Peyer's patch (tissue), 4 donors: ENCODE measurements at regions not wholly inside any gene's neighbourhood (a gene's known extent, or its start where the extent isn't known, plus 50 kb on each side); places are given as distances from the start of the nearest gene placed in this dataset.

Source experiments
- DNase-seq, 3 donors: peaks; one replicate each; pipeline ENCODE4 v3.0.0-alpha.2; 2017 to 2019
- H3K27ac ChIP-seq, 4 donors: fragments of 200-600 bp; sonication (generic); one replicate each; pipeline ENCODE4 v1.5.1; 2016 to 2019
- H3K27me3 ChIP-seq, 2 donors: fragments of 200-600 bp; sonication (generic); one replicate each; pipeline ENCODE4 v1.5.1; 2019
- H3K36me3 ChIP-seq, 3 donors: fragments of 200-600 bp; sonication (generic); one replicate each; pipeline ENCODE4 v1.5.1; 2016 to 2019
- H3K4me1 ChIP-seq, 4 donors: fragments of 200-600 bp; sonication (generic); one replicate each; pipeline ENCODE4 v1.5.1; 2016 to 2019
- H3K4me3 ChIP-seq, 4 donors: fragments of 200-600 bp; sonication (generic); 1 replicate in 3 of 4; 2 replicates in 1 of 4; pipeline ENCODE4 v1.5.1; 2016 to 2019; ENCODE audit warnings: mild to moderate bottlenecking in 1 of 4
- H3K9me3 ChIP-seq, 4 donors: fragments of 200-600 bp; sonication (generic); one replicate each; pipeline ENCODE4 v1.5.1; 2016 to 2019; ENCODE audit warnings: mild to moderate bottlenecking in 1 of 4
- CTCF ChIP-seq, 6 experiments: fragments of 450-650 bp in 4 of 6; fragments of 200-600 bp in 2 of 6; sonication (generic) in 1 of 6; IDR thresholded peaks; one replicate each; pipeline ENCODE4 v1.5.1; 2017 to 2019; ENCODE audit warnings: antibody characterized with exemption in 6 of 6, mild to moderate bottlenecking in 3 of 6, moderate library complexity in 1 of 6
- POLR2A ChIP-seq, 2 donors: fragments of 450-650 bp; IDR thresholded peaks; one replicate each; pipeline ENCODE4 v1.5.1; 2017; ENCODE audit warnings: antibody characterized with exemption in 2 of 2, mild to moderate bottlenecking in 2 of 2, moderate library complexity in 2 of 2

DNA sequence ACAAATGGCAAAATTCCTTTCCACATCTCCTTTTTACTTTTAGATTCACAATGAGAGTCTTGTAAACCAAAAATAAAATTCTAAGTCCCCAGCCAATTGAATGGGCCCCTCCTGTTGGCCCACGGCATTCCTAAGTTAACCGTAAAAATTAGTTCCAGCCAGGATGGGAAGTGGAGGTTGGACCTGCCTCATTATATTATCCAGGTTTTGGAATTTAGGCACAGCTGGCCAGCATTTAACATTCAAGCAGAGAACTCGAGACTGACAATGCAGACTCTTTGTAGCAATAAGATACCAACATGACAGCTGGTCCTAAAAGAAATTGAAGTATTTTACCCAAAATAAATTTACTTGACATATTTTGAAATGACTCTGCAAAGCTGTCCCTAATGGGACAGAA lies 321.0 kb upstream of the NAALADL2 start:
- H3K4me1 ChIP-seq, result no peaks in the 10 kb centered on the region
- H3K27me3 ChIP-seq, result no peaks in the 10 kb centered on the region
- no peaks in the 10 kb centered on the region for H3K9me3 ChIP-seq
- H3K27ac ChIP-seq, result no peak overlapping the region
- no peak for DNase-seq
- TF ChIP-seq CTCF (IDR thresholded peaks at IDR 0.05) (no peak), POLR2A (IDR thresholded peaks at IDR 0.05) (no peak)
- no peak overlapping the region for H3K4me3 ChIP-seq
- no peaks in the 10 kb centered on the region for H3K36me3 ChIP-seq

- Histone ChIP-seq H3K4me3 (no peak overlapping the region), H3K9me3 (no peaks in the 10 kb centered on the region), H3K27ac (no peak overlapping the region), H3K27me3 (no peaks in the 10 kb centered on the region), H3K4me1 (no peaks in the 10 kb centered on the region), H3K36me3 (no peaks in the 10 kb centered on the region)
- no peak for TF ChIP-seq POLR2A (IDR thresholded peaks at IDR 0.05)
- TF ChIP-seq CTCF (IDR thresholded peaks at IDR 0.05), result no peak
- DNase-seq, result no peak
Observed at GRCh38 chr3:174540116-174540908, 318.8 kb upstream of the NAALADL2 start.

DNA sequence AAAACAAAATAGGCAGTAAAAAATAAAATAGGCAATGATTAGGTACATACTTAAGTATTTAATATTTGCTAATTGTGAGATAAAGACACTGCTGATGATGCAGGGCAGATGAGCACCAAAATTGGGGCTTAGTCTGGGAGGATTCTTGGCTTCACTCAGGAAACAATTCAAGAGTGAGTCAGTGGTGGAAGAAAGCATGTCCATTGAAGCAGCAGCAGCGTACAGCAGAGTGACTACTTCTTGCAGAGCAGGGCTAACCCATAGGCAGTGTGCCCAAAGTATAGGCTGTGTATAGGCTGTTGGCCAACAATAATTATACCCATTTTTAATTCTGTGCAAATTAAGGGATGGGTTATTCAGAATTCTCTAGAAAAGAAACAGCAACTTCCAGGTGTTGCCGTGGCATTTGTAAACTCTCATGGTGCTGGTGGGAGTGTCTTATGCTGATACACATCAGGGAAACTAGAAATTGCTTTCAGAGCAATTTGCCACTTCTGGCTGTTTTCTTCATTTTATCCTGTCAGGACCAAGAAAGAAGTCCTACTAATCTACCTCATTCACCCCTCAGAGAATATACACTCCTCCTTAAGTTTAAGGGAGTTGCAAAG lies 317.3 kb upstream of the NAALADL2 start:
- Histone ChIP-seq H3K4me1 (no peaks in the 10 kb centered on the region), H3K4me3 (no peak overlapping the region), H3K9me3 (no peaks in the 10 kb centered on the region), H3K36me3 (no peaks in the 10 kb centered on the region), H3K27me3 (no peaks in the 10 kb centered on the region), H3K27ac (no peak overlapping the region)
- TF ChIP-seq CTCF (IDR thresholded peaks at IDR 0.05), result no peak
- TF ChIP-seq POLR2A (IDR thresholded peaks at IDR 0.05), result no peak
- DNase-seq, result no peak

- H3K4me1 ChIP-seq, result no peaks in the 10 kb centered on the region
- no peak overlapping the region for H3K4me3 ChIP-seq
- H3K27ac ChIP-seq, result no peak overlapping the region
- DNase-seq, result no peak
- no peaks in the 10 kb centered on the region for H3K36me3 ChIP-seq
- no peaks in the 10 kb centered on the region for H3K9me3 ChIP-seq
- TF ChIP-seq POLR2A (IDR thresholded peaks at IDR 0.05), result no peak
- TF ChIP-seq CTCF (IDR thresholded peaks at IDR 0.05), result no peak
- no peaks in the 10 kb centered on the region for H3K27me3 ChIP-seq
Observed at GRCh38 chr3:174547801-174548435, 311.2 kb upstream of the NAALADL2 start.

- H3K27ac ChIP-seq, result no peak overlapping the region
- H3K9me3 ChIP-seq, result no peaks in the 10 kb centered on the region
- H3K27me3 ChIP-seq, result no peaks in the 10 kb centered on the region
- H3K4me3 ChIP-seq, result no peak overlapping the region
- TF ChIP-seq POLR2A (IDR thresholded peaks at IDR 0.05) (no peak), CTCF (IDR thresholded peaks at IDR 0.05) (no peak)
- H3K4me1 ChIP-seq, result no peaks in the 10 kb centered on the region
- no peak for DNase-seq
- H3K36me3 ChIP-seq, result no peaks in the 10 kb centered on the region
Observed at GRCh38 chr3:174548841-174549623, 310.1 kb upstream of the NAALADL2 start.
